Gastrocnemius medialis (tissue), 4 donors: ENCODE measurements at regions not wholly inside any gene's neighbourhood (a gene's known extent, or its start where the extent isn't known, plus 50 kb on each side); places are given as distances from the start of the nearest gene placed in this dataset.

ENCODE experiments used
- POLR2A ChIP-seq, 2 donors: fragments of 450-650 bp; IDR thresholded peaks; one replicate each; pipeline ENCODE4 v1.6.1; 2017; ENCODE audit warnings: antibody characterized with exemption in 2 of 2, mild to moderate bottlenecking in 2 of 2, moderate library complexity in 2 of 2
- TF ChIP-seq, protein P1 (sequence below), 5 experiments: fragments of 450-650 bp in 3 of 5; fragments of 200-600 bp in 2 of 5; sonication (generic) in 2 of 5; IDR thresholded peaks in 4 of 5; conservative IDR thresholded peaks in 1 of 5; 1 replicate in 4 of 5; 2 replicates in 1 of 5; pipeline ENCODE4 v1.5.1; 2016 to 2019; ENCODE audit warnings: antibody characterized with exemption in 5 of 5, mild to moderate bottlenecking in 3 of 5, moderate library complexity in 3 of 5

- TF ChIP-seq, protein P1, sequence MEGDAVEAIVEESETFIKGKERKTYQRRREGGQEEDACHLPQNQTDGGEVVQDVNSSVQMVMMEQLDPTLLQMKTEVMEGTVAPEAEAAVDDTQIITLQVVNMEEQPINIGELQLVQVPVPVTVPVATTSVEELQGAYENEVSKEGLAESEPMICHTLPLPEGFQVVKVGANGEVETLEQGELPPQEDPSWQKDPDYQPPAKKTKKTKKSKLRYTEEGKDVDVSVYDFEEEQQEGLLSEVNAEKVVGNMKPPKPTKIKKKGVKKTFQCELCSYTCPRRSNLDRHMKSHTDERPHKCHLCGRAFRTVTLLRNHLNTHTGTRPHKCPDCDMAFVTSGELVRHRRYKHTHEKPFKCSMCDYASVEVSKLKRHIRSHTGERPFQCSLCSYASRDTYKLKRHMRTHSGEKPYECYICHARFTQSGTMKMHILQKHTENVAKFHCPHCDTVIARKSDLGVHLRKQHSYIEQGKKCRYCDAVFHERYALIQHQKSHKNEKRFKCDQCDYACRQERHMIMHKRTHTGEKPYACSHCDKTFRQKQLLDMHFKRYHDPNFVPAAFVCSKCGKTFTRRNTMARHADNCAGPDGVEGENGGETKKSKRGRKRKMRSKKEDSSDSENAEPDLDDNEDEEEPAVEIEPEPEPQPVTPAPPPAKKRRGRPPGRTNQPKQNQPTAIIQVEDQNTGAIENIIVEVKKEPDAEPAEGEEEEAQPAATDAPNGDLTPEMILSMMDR (IDR thresholded peaks at IDR 0.05 in 4 of 5, conservative IDR thresholded peaks at IDR 0.05 in 1 of 5), result no peak
- TF ChIP-seq POLR2A (IDR thresholded peaks at IDR 0.05), result no peak
Observed at GRCh38 chr3:173266441-173266840, 125.4 kb upstream of the SPATA16 start.
